Gastrocnemius medialis (tissue), 4 donors: ENCODE measurements at regions not wholly inside any gene's neighbourhood (a gene's known extent, or its start where the extent isn't known, plus 50 kb on each side); places are given as distances from the start of the nearest gene placed in this dataset.
A peak's percentile ranks its signal among the peaks of the same experiment; 100 is the strongest.
"Not testable (repeated sequence)": the region's sequence is repeated elsewhere in the genome, so short reads cannot be mapped to it uniquely, and the experiment has no call there.

Source experiments
- ATAC-seq, 2 donors: fragments of 150-250 bp; one replicate each; pipeline ENCODE4 v1.9.1; 2016
- DNase-seq, 2 donors: peaks; one replicate each; pipeline ENCODE4 v3.0.0-alpha.2; 2019
- H3K27ac ChIP-seq, 4 donors: fragments of 200-600 bp; sonication (generic); 1 replicate in 1 of 4; 2 replicates in 3 of 4; pipeline ENCODE4 v1.5.1; 2016 to 2018; ENCODE audit warnings: mild to moderate bottlenecking in 2 of 4, moderate library complexity in 1 of 4
- H3K27me3 ChIP-seq, 3 donors: fragments of 200-600 bp; sonication (generic) in 2 of 3; 1 replicate in 1 of 3; 2 replicates in 2 of 3; pipeline versions ENCODE4 v1.5.1 to v1.6.0; 2016 to 2019; ENCODE audit warnings: mild to moderate bottlenecking in 1 of 3, moderate library complexity in 1 of 3
- H3K36me3 ChIP-seq, 2 donors: fragments of 200-600 bp; sonication (generic) in 1 of 2; one replicate each; pipeline ENCODE4 v1.5.1; 2017 to 2018
- H3K4me1 ChIP-seq, 2 donors: fragments of 200-600 bp; sonication (generic) in 1 of 2; one replicate each; pipeline ENCODE4 v1.5.1; 2016 to 2017; ENCODE audit warnings: mild to moderate bottlenecking in 2 of 2
- H3K4me3 ChIP-seq, 4 donors: fragments of 200-600 bp; sonication (generic) in 3 of 4; 1 replicate in 1 of 4; 2 replicates in 3 of 4; pipeline ENCODE4 v1.5.1; 2016 to 2019; ENCODE audit warnings: mild to moderate bottlenecking in 2 of 4
- H3K9me3 ChIP-seq, 3 donors: fragments of 200-600 bp; sonication (generic) in 2 of 3; 1 replicate in 1 of 3; 2 replicates in 2 of 3; pipeline ENCODE4 v1.5.1; 2016 to 2019
- CTCF ChIP-seq, 5 experiments: fragments of 450-650 bp in 3 of 5; fragments of 200-600 bp in 2 of 5; sonication (generic) in 2 of 5; IDR thresholded peaks in 4 of 5; conservative IDR thresholded peaks in 1 of 5; 1 replicate in 4 of 5; 2 replicates in 1 of 5; pipeline ENCODE4 v1.5.1; 2016 to 2019; ENCODE audit warnings: antibody characterized with exemption in 5 of 5, mild to moderate bottlenecking in 3 of 5, moderate library complexity in 3 of 5
- POLR2A ChIP-seq, 2 donors: fragments of 450-650 bp; IDR thresholded peaks; one replicate each; pipeline ENCODE4 v1.6.1; 2017; ENCODE audit warnings: antibody characterized with exemption in 2 of 2, mild to moderate bottlenecking in 2 of 2, moderate library complexity in 2 of 2
- in situ Hi-C, 4 donors: fragments of 200-750 bp; cut with MboI; loops; one replicate each; pipeline versions ENCODE4 v1.15.0 to v1.8.0; 2017; ENCODE audit warnings: low sequenced_read_pairs in 4 of 4
- intact Hi-C: fragments of 100-400 bp; cut with DNase I; formaldehyde crosslinking; loops from one replicate; pipeline ENCODE4 v1.15.1; 2023; ENCODE audit warnings: low total_unique reads

GRCh38 chr5:120124961-120125360 lies 339.1 kb upstream of the PRR16 start:
- H3K4me1 ChIP-seq = no peaks in the 10 kb centered on the region
- no peak overlapping the region for H3K27ac ChIP-seq
- TF ChIP-seq CTCF (IDR thresholded peaks at IDR 0.05 in 4 of 5, conservative IDR thresholded peaks at IDR 0.05 in 1 of 5) (no peak), POLR2A (IDR thresholded peaks at IDR 0.05) (no peak)
- intact Hi-C loops (no loop called here), in situ Hi-C loops (no loop called here)
- no peaks in the 10 kb centered on the region for H3K27me3 ChIP-seq
- H3K9me3 ChIP-seq = no peaks in the 10 kb centered on the region
- DNase-seq (no peak), ATAC-seq (peak in 1 of 2 donors; percentile 55)
- no peaks in the 10 kb centered on the region for H3K36me3 ChIP-seq
- H3K4me3 ChIP-seq = no peak overlapping the region

- H3K9me3 ChIP-seq, H3K27me3 ChIP-seq, DNase-seq, H3K4me1 ChIP-seq, H3K27ac ChIP-seq, intact Hi-C loops, H3K36me3 ChIP-seq, ATAC-seq, in situ Hi-C loops, H3K4me3 ChIP-seq: not testable (repeated sequence)
Measured at GRCh38 chr5:120132347-120132746, 331.8 kb upstream of the PRR16 start.

- Histone ChIP-seq H3K27me3 (no peaks in the 10 kb centered on the region), H3K36me3 (no peaks in the 10 kb centered on the region), H3K27ac (no peak overlapping the region), H3K4me1 (peaks cover 0 to 4% of the 10 kb centered on the region in 2 donors), H3K9me3 (no peaks in the 10 kb centered on the region), H3K4me3 (no peak overlapping the region)
- DNase-seq (no peak), ATAC-seq (no peak)
- TF ChIP-seq CTCF (IDR thresholded peaks at IDR 0.05 in 4 of 5, conservative IDR thresholded peaks at IDR 0.05 in 1 of 5) (no peak), POLR2A (IDR thresholded peaks at IDR 0.05) (no peak)
- in situ Hi-C loops (no loop called here), intact Hi-C loops (no loop called here)
Measured at GRCh38 chr5:120134944-120135343, 329.2 kb upstream of the PRR16 start.

- intact Hi-C loops = no loop called here
Measured at GRCh38 chr5:120137582-120137981, 326.5 kb upstream of the PRR16 start.

GRCh38 chr5:120139039-120139438 lies 325.1 kb upstream of the PRR16 start:
- Histone ChIP-seq H3K9me3 (no peaks in the 10 kb centered on the region), H3K27ac (peak overlapping the region in 3 of 4 donors; percentile 23 to 59 (median 34)), H3K4me3 (no peak overlapping the region), H3K36me3 (no peaks in the 10 kb centered on the region), H3K27me3 (no peaks in the 10 kb centered on the region), H3K4me1 (peaks cover 0 to 4% of the 10 kb centered on the region in 2 donors)
- ATAC-seq = peak; percentile 85 to 86
- no peak for DNase-seq
- intact Hi-C loops = no loop called here
- in situ Hi-C loops = no loop called here
- no peak for TF ChIP-seq CTCF (IDR thresholded peaks at IDR 0.05 in 4 of 5, conservative IDR thresholded peaks at IDR 0.05 in 1 of 5)
- no peak for TF ChIP-seq POLR2A (IDR thresholded peaks at IDR 0.05)

More at GRCh38 chr5:120137582-120137981, 326.5 kb upstream of the PRR16 start:
- no peaks in the 10 kb centered on the region for H3K36me3 ChIP-seq
- in situ Hi-C loops = no loop called here
- H3K4me3 ChIP-seq = no peak overlapping the region
- DNase-seq (no peak), ATAC-seq (no peak)
- peaks cover 0 to 4% of the 10 kb centered on the region in 2 donors for H3K4me1 ChIP-seq
- H3K9me3 ChIP-seq = no peaks in the 10 kb centered on the region
- no peak for TF ChIP-seq POLR2A (IDR thresholded peaks at IDR 0.05)
- TF ChIP-seq CTCF (IDR thresholded peaks at IDR 0.05 in 4 of 5, conservative IDR thresholded peaks at IDR 0.05 in 1 of 5) = no peak
- no peak overlapping the region for H3K27ac ChIP-seq
- no peaks in the 10 kb centered on the region for H3K27me3 ChIP-seq
